Natural killer cell (primary cell): ENCODE measurements at regions not wholly inside any gene's neighbourhood (a gene's known extent, or its start where the extent isn't known, plus 50 kb on each side); places are given as distances from the start of the nearest gene placed in this dataset.

Experiments
- ATAC-seq, 3 donors: fragments of 150-1000 bp in 2 of 3; fragments of 200-7000 bp in 1 of 3; cut with Tn5 transposase; 1 replicate in 1 of 3; 2 replicates in 2 of 3; pipeline ENCODE4 v1.10.0; 2021; ENCODE audit warnings: mild to moderate bottlenecking in 2 of 3, moderate library complexity in 2 of 3
- DNase-seq, 2 donors: peaks; one replicate each; pipeline versions ENCODE4 v3.0.0 to v3.0.0-alpha.2; 2013 to 2021; ENCODE audit warnings: mixed read lengths in 1 of 2
- H3K27ac ChIP-seq: one replicate; pipeline ENCODE4 v1.5.1; 2013; ENCODE audit warnings: mild to moderate bottlenecking, low read length
- H3K27me3 ChIP-seq: one replicate; pipeline ENCODE4 v1.6.1; 2013; ENCODE audit warnings: low read length; ENCODE audit not compliant: control insufficient read depth, insufficient read depth
- H3K36me3 ChIP-seq: one replicate; pipeline ENCODE4 v1.6.1; 2013; ENCODE audit warnings: low read length; ENCODE audit not compliant: control insufficient read depth, insufficient read depth
- H3K4me1 ChIP-seq: one replicate; pipeline ENCODE4 v1.6.1; 2013; ENCODE audit warnings: low read length; ENCODE audit not compliant: control insufficient read depth, insufficient read depth
- H3K4me3 ChIP-seq: one replicate; pipeline ENCODE4 v1.5.1; 2013; ENCODE audit warnings: low read length
- H3K9me3 ChIP-seq: one replicate; pipeline ENCODE4 v1.6.1; 2013; ENCODE audit warnings: low read length; ENCODE audit not compliant: control insufficient read depth, insufficient read depth
- H3K27ac Mint-ChIP-seq, 2 donors: one replicate each; pipeline ENCODE4 v1.8.0; 2022; ENCODE audit warnings: mild to moderate bottlenecking in 2 of 2, mixed read lengths in 2 of 2, moderate library complexity in 1 of 2
- H3K27me3 Mint-ChIP-seq, 2 donors: one replicate each; pipeline ENCODE4 v1.8.0; 2022; ENCODE audit warnings: low read depth in 2 of 2, mixed read lengths in 2 of 2
- H3K36me3 Mint-ChIP-seq: one replicate; pipeline ENCODE4 v1.8.0; 2022; ENCODE audit warnings: mixed read lengths
- H3K4me1 Mint-ChIP-seq, 2 donors: one replicate each; pipeline ENCODE4 v1.8.0; 2022; ENCODE audit warnings: mixed read lengths in 2 of 2
- H3K4me3 Mint-ChIP-seq: one replicate; pipeline ENCODE4 v1.8.0; 2022; ENCODE audit warnings: mild to moderate bottlenecking, moderate library complexity, mixed read lengths
- H3K9me3 Mint-ChIP-seq, 2 donors: one replicate each; pipeline ENCODE4 v1.8.0; 2022; ENCODE audit warnings: mixed read lengths in 2 of 2
- WGBS: methylation state at CpG from one replicate; pipeline ENCODE4 v1.1.7; 2013; ENCODE audit warnings: missing lambda C conversion rate; ENCODE audit not compliant: insufficient coverage; 5-methylcytosine and 5-hydroxymethylcytosine counted together
- intact Hi-C: fragments of 100-400 bp; cut with micrococcal nuclease; formaldehyde crosslinking; loops from one replicate; pipeline ENCODE4 v1.14.2; 2022
- TF ChIP-seq, protein P1 (sequence below): fragments of 200-600 bp; IDR thresholded peaks from one replicate; pipeline ENCODE4 v1.8.0; 2022; ENCODE audit warnings: antibody characterized with exemption

DNA sequence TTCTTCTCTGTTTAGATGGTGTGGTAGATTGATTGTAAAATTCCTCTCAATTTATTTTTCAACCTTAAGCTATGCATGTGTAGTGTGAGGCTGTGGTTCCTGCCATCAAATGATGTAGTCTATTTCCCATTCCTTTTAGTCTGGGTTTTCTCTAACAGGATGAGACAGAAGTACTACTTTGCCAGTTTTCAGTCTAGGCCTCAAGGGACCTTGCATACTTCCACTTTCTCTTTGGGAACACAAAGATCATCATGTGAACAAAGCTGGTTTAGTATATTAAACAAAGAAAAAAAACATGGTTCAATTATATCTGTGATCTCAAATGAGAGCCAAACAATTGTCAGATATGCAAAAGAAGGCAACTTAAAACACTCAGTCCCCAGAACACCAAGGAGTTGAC is 1284.0 kb downstream of the RAPGEF2 start:
- Histone ChIP-seq H3K4me1 (no peaks in the 10 kb centered on the region), H3K36me3 (no peaks in the 10 kb centered on the region), H3K27me3 (no peaks in the 10 kb centered on the region), H3K4me3 (no peak overlapping the region), H3K9me3 (peaks cover 17% of the 10 kb centered on the region), H3K27ac (no peak overlapping the region)
- no peaks in the 10 kb centered on the region for H3K27me3 Mint-ChIP-seq
- H3K9me3 Mint-ChIP-seq: peaks cover 20 to 23% of the 10 kb centered on the region in 2 donors
- no peaks in the 10 kb centered on the region for H3K4me1 Mint-ChIP-seq
- H3K27ac Mint-ChIP-seq: no peak overlapping the region
- DNase-seq (no peak), ATAC-seq (no peak)
- TF ChIP-seq, protein P1, sequence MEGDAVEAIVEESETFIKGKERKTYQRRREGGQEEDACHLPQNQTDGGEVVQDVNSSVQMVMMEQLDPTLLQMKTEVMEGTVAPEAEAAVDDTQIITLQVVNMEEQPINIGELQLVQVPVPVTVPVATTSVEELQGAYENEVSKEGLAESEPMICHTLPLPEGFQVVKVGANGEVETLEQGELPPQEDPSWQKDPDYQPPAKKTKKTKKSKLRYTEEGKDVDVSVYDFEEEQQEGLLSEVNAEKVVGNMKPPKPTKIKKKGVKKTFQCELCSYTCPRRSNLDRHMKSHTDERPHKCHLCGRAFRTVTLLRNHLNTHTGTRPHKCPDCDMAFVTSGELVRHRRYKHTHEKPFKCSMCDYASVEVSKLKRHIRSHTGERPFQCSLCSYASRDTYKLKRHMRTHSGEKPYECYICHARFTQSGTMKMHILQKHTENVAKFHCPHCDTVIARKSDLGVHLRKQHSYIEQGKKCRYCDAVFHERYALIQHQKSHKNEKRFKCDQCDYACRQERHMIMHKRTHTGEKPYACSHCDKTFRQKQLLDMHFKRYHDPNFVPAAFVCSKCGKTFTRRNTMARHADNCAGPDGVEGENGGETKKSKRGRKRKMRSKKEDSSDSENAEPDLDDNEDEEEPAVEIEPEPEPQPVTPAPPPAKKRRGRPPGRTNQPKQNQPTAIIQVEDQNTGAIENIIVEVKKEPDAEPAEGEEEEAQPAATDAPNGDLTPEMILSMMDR: no peak
- H3K4me3 Mint-ChIP-seq: no peak overlapping the region
- intact Hi-C loops: no loop called here
- H3K36me3 Mint-ChIP-seq: peaks cover 8% of the 10 kb centered on the region

DNA sequence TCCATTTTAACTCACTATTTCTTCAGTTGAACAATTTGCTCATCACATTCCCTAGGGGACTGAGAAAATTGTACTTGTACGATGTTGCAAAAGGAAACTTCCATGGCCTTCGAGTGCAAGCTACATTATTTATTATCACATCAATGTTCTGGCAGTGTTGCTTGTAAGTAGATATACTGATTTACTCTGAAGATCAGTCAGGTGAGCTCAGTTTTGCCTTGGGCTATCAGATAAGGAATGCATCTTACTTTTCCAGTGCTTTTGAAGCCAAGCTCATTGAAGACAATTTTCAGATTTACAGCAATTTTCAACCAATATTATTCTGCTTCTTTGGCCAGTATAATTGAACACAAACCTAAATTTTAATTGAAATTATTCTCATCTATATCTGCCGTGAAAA is 1296.9 kb downstream of the RAPGEF2 start:
- Mint-ChIP-seq H3K36me3 (no peaks in the 10 kb centered on the region), H3K4me3 (no peak overlapping the region), H3K27me3 (no peaks in the 10 kb centered on the region), H3K4me1 (no peaks in the 10 kb centered on the region), H3K27ac (no peak overlapping the region), H3K9me3 (peaks cover 11 to 28% of the 10 kb centered on the region in 2 donors)
- no peak for DNase-seq
- Histone ChIP-seq H3K4me3 (no peak overlapping the region), H3K9me3 (peaks cover 6% of the 10 kb centered on the region), H3K4me1 (no peaks in the 10 kb centered on the region), H3K27me3 (no peaks in the 10 kb centered on the region), H3K36me3 (no peaks in the 10 kb centered on the region), H3K27ac (no peak overlapping the region)
- TF ChIP-seq, protein P1: no peak
- WGBS: no CpG with 5 or more reads among the region's 3 CpGs
- ATAC-seq: no peak
- intact Hi-C loops: no loop called here

DNA sequence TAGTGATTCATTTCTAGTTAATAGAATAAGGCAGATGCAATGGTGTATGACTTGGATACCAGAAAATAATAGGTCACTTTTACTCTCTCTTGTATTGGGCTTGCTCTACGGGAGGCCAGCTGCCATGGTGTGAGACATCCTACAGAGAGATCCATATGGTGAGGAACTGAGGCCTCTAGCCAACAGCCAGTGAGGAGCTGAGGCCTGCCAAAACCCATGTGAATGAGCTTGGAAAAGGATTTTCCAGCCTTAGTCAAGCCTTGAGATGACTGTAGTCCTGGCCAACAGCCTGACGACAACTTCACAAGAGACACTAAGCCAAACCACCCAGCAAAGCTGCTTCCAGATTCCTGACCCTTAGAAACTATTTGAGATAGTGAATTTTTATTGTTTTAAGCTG is 1300.2 kb downstream of the RAPGEF2 start:
- Mint-ChIP-seq H3K27ac (no peak overlapping the region), H3K4me1 (no peaks in the 10 kb centered on the region), H3K4me3 (no peak overlapping the region), H3K9me3 (peaks cover 5 to 22% of the 10 kb centered on the region in 2 donors), H3K27me3 (no peaks in the 10 kb centered on the region), H3K36me3 (no peaks in the 10 kb centered on the region)
- no peaks in the 10 kb centered on the region for H3K36me3 ChIP-seq
- no peak for ATAC-seq
- H3K9me3 ChIP-seq: peaks cover 2% of the 10 kb centered on the region
- intact Hi-C loops: no loop called here
- no peak overlapping the region for H3K27ac ChIP-seq
- H3K4me1 ChIP-seq: no peaks in the 10 kb centered on the region
- H3K4me3 ChIP-seq: no peak overlapping the region
- TF ChIP-seq, protein P1: no peak
- no peak for DNase-seq
- no peaks in the 10 kb centered on the region for H3K27me3 ChIP-seq
- 82% methylated on average over 2 of the region's 2 CpGs for WGBS

DNA sequence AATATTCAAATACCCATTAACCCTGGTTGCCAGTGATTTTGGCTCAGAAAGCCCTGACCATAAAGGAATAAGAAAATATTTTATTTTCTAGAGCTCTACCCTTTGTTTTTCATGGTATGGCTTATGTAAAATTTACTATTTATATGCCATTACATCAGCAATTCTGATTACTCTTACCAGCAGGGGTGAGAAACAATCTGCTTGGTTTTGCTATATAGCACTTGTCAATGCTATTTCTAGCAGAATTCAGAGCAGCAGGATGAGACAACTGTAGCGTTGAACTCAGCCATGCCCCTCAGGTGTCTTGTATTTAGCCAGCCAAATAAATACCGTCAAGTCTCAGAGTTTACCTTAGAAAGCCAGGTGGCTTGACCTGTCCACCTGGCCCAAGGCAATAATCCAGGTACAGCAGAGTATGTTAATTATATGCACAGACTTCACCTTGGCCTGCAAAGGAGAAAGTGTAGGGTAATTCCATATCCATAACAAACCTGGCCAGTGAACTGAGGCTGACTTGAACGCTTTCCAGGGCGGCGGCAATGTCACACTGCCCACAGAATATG is 1303.5 kb downstream of the RAPGEF2 start:
- TF ChIP-seq, protein P1: no peak
- 79% methylated on average over 5 of the region's 5 CpGs for WGBS
- no peak for ATAC-seq

More for the DNA sequence above, 1303.5 kb downstream of the RAPGEF2 start:
- H3K4me1 Mint-ChIP-seq: no peaks in the 10 kb centered on the region
- H3K36me3 Mint-ChIP-seq: no peaks in the 10 kb centered on the region
- no peaks in the 10 kb centered on the region for H3K27me3 Mint-ChIP-seq
- no peak for DNase-seq
- Histone ChIP-seq H3K27ac (no peak overlapping the region), H3K27me3 (no peaks in the 10 kb centered on the region), H3K4me1 (no peaks in the 10 kb centered on the region), H3K9me3 (peaks cover 2% of the 10 kb centered on the region), H3K36me3 (no peaks in the 10 kb centered on the region), H3K4me3 (no peak overlapping the region)
- H3K27ac Mint-ChIP-seq: no peak overlapping the region
- H3K4me3 Mint-ChIP-seq: no peak overlapping the region
- H3K9me3 Mint-ChIP-seq: peaks cover 14 to 25% of the 10 kb centered on the region in 2 donors
- intact Hi-C loops: no loop called here
